Fibroblast of lung (primary cell): ENCODE measurements at regions not wholly inside any gene's neighbourhood (a gene's known extent, or its start where the extent isn't known, plus 50 kb on each side); places are given as distances from the start of the nearest gene placed in this dataset.

ENCODE experiments used
- EZH2 ChIP-seq: IDR thresholded peaks from 2 replicates; pipeline ENCODE4 v1.5.1; 2012; ENCODE audit warnings: low read length, control low read depth, mild to moderate bottlenecking; ENCODE audit errors: missing control alignments
- TF ChIP-seq, protein P1 (sequence below), 2 donors: IDR thresholded peaks in 1 of 2; conservative IDR thresholded peaks in 1 of 2; 1 replicate in 1 of 2; 2 replicates in 1 of 2; pipeline ENCODE4 v1.5.1; 2011 to 2012; ENCODE audit warnings: low read length in 2 of 2, control low read depth in 1 of 2, inconsistent platforms in 1 of 2, low read depth in 1 of 2, mild to moderate bottlenecking in 1 of 2

DNA sequence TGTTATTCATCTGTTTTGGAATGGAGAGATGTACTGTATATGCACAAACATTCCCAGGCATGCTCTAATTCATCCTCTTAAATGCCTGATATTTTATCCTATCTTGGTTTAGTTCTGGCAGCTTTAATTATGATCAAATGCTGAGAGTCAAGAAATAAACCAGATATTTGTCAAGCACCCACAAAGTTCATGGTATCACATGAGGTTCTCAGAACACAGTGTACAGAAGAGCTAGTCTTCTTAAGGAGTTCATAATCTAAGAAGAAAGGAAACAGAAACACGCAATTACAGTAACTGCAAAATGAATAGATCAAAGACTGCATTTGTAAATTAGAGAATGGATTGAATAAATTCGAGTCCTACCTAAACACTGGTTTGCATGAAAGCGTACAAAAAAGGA is 58.3 kb upstream of the KCNH1 start:
- TF ChIP-seq, protein P1, sequence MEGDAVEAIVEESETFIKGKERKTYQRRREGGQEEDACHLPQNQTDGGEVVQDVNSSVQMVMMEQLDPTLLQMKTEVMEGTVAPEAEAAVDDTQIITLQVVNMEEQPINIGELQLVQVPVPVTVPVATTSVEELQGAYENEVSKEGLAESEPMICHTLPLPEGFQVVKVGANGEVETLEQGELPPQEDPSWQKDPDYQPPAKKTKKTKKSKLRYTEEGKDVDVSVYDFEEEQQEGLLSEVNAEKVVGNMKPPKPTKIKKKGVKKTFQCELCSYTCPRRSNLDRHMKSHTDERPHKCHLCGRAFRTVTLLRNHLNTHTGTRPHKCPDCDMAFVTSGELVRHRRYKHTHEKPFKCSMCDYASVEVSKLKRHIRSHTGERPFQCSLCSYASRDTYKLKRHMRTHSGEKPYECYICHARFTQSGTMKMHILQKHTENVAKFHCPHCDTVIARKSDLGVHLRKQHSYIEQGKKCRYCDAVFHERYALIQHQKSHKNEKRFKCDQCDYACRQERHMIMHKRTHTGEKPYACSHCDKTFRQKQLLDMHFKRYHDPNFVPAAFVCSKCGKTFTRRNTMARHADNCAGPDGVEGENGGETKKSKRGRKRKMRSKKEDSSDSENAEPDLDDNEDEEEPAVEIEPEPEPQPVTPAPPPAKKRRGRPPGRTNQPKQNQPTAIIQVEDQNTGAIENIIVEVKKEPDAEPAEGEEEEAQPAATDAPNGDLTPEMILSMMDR (conservative IDR thresholded peaks at IDR 0.05 in 1 of 2, IDR thresholded peaks at IDR 0.05 in 1 of 2; ENCODE audit: low read depth in 1 of 2, low read length in 2 of 2) = no peak
- TF ChIP-seq EZH2 = no peak
